ENCODE measurements at regions not wholly inside any gene's neighbourhood (a gene's known extent, or its start where the extent isn't known, plus 50 kb on each side); places are given as distances from the start of the nearest gene placed in this dataset.
"Not testable (repeated sequence)": the region's sequence is repeated elsewhere in the genome, so short reads cannot be mapped to it uniquely, and the experiment has no call there.

GRCh38 chr6:140040396-140040795, 665.9 kb upstream of the CITED2 start:
- no peak for DNase-seq (ENCODE audit: low spot score)

- no peak for DNase-seq (ENCODE audit: low spot score)
Observed at GRCh38 chr6:140039364-140039763, 664.9 kb upstream of the CITED2 start.

- DNase-seq (ENCODE audit: low spot score) = no peak
Observed at GRCh38 chr6:140036196-140036595, 661.7 kb upstream of the CITED2 start.

GRCh38 chr6:140032189-140032588, 657.7 kb upstream of the CITED2 start:
- DNase-seq (ENCODE audit: low spot score) = no peak

DNA sequence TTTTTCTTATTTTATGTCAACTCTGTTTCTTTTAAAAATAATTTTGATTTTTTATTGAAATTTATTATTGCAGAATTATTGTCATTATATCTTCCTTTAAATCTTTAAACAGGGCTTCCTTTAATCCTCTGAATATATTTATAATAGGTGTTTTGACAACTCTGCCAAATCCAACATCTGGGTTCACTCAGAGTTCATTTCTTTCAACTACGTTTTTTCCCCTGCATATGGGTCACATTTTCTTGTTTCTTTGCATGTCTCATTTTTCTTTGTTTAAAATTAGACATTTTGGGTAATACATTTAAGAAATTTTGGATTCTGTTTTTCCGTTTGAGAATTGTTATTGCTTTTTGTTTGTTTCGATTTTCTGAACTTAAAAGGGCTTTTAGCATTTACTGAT, 655.1 kb upstream of the CITED2 start:
- no peak for DNase-seq (ENCODE audit: low spot score)

DNA sequence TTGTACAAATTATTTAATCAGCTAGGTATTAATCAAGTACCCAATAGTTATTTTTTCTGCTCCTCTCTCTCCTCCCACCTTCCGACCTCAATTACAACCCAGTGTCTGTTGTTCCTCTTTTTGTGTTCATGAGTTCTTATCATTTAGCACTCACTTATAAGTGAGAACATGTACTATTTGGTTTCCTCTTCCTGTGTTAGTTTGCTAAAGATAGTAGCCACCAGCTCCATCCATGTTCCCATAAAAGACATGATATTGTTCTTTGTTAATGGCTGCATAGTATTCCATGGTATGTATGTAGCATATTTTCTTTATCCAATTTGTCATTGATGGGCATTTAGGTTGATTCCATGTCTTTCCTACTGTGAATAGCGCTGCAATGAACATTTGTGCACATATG, 652.8 kb upstream of the CITED2 start:
- DNase-seq (ENCODE audit: low spot score) = no peak

DNA sequence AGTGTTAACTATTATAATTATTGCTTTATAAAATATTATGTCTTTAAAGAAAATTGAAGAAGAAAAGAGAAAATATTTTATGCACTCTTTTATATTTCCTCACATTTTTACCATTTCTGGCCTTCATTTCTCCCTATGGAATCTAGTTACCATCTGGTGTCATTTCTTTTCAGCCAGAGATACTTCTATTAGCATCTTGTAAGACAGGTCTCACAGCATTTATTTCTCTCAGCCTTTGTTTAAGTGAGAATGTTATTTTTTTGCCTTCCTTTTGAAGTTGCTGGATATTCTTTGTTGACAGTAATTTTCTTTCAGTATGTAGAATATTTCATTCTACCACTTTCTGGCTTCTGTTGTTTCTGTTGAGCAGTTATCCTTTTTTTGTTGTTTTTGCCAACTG, 652.1 kb upstream of the CITED2 start:
- no peak for DNase-seq (ENCODE audit: low spot score)

GRCh38 chr6:140025171-140025570, 650.7 kb upstream of the CITED2 start:
- no peak for DNase-seq (ENCODE audit: low spot score)

DNA sequence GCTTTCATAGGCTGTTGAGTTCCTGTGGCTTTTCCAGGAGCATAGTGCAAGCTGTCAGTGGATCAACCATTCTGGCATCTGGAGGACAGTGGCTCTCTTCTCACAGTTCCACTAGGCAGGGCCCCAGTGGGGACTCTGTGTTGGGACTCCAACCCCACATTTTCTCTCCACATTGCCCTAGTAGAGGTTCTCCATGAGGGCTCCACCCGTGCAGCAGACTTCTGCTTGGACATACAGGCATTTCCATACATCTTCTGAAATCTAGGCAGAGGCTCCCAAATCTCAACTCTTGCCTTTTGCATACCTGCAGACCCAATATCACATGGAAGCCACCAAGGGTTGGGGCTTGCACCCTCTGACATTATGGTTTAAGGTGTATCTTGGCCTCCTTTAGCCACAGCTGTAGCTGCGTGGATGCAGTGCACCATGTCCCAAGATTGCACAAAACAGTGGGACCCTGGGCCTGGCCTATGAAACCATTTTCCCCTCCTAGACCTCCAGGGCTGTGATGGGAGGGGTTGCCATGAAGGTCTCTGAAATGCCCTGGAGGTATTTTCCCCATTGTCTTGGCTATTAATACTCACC, 645.9 kb upstream of the CITED2 start:
- DNase-seq (ENCODE audit: low spot score) = no peak

DNA sequence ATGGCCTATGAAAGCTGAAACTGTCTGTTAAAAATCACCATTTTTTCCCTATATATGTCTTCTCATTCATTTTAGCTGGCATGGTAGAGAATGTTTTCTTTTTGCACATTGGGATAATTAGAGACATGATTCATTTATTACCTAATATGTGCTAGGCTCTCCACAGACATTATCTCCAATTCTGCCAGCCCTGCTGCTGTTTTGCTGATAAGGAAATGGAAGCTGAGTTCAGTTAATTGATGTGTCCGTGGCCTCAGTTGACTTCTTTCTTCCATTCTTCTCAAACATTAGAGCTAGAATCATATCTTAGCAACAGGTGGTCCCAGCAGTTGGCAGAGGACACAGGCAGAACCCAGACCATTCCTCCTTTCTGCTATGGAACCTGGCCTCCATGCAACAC, 644.1 kb upstream of the CITED2 start:
- no peak for DNase-seq (ENCODE audit: low spot score)

GRCh38 chr6:140017470-140017869, 643.0 kb upstream of the CITED2 start:
- no peak for DNase-seq (ENCODE audit: low spot score)

GRCh38 chr6:140012150-140012549, 637.7 kb upstream of the CITED2 start:
- DNase-seq (ENCODE audit: low spot score) = no peak

GRCh38 chr6:140011537-140011936, 637.1 kb upstream of the CITED2 start:
- DNase-seq (ENCODE audit: low spot score) = no peak

DNA sequence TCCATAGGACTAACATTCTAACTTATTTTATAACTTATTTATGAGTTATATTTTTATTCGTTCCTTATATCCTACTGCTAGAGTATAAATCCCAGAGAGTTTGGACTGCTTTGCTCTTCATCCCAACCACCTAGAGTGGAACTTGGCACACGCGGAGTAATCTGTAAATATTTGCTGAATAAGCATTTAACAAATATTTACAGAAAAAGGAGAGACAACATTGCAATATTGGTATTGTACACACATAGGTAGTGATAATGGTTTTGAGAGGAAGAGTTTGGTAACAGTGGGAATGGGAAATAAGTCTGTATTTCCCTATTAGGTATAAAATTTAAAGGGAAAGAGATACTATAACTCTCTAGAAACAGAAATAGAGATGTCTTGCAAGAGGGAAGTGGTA, 634.8 kb upstream of the CITED2 start:
- no peak for DNase-seq (ENCODE audit: low spot score)

GRCh38 chr6:140007525-140007924, 633.1 kb upstream of the CITED2 start:
- DNase-seq (ENCODE audit: low spot score) = no peak

GRCh38 chr6:140003217-140003616, 628.8 kb upstream of the CITED2 start:
- DNase-seq (ENCODE audit: low spot score) = no peak

DNA sequence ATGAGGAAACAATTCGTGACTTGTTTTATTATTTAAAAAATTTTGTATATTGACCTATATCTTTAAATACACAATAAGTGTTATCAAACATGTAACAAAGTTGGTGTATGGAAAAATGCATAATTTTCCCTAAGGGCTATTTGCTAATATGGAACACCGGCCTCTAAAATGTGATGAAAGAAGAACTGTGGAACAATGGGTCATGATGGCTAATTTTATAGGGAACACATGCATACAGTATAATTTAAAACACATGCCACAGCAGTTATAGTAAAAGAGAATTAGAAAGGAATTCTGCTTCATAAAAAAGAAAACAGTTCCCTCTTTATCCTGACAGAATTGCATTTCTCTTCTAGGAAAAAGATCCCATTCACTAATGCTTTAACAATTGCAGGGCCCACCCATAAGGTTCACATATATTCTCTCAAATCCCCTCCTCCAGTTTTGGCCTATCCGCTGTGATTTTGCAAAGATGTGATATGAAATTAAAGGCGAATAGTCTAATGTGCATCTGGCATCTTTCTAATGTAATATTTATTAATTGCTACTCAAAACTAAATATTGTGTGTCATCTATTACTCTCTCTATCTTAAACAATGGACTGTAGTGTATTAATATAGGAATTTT, 628.1 kb upstream of the CITED2 start:
- no peak for DNase-seq (ENCODE audit: low spot score)

- no peak for DNase-seq (ENCODE audit: low spot score)
Observed at GRCh38 chr6:140001821-140002341, 627.4 kb upstream of the CITED2 start.

- no peak for DNase-seq (ENCODE audit: low spot score)
Observed at GRCh38 chr6:140001005-140001404, 626.6 kb upstream of the CITED2 start.

GRCh38 chr6:139999661-140000060, 625.2 kb upstream of the CITED2 start:
- DNase-seq (ENCODE audit: low spot score) = not testable (repeated sequence)

DNA sequence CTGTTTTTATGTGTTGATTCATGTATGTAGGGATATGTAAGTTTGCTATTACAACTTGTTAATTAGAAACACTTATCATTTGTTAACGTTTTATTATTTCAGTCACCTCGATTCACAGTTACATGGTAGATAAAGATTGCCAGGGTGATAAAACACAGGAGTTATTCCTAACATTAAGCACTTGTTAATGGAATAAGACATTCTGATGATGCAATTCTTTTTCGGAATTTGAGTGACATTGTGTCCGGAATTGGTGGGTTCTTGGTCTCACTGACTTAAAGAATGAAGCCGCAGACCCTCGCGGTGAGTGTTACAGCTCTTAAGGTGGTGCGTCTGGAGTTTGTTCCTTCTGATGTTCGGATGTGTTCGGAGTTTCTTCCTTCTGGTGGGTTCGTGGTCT, 624.0 kb upstream of the CITED2 start:
- not testable (repeated sequence) for DNase-seq (ENCODE audit: low spot score)

- DNase-seq (ENCODE audit: low spot score) = peak; percentile 28
Observed at GRCh38 chr6:139996253-139996834, 621.9 kb upstream of the CITED2 start.

- no peak for DNase-seq (ENCODE audit: low spot score)
Observed at GRCh38 chr6:139994998-139995397, 620.5 kb upstream of the CITED2 start.

All from hematopoietic multipotent progenitor cell treated with erythropoietin and hydrocortisone succinate and interleukin-3 and kit ligand, for 17 days (in vitro differentiated cells).